Neural cell (in vitro differentiated cells): ENCODE measurements at regions not wholly inside any gene's neighbourhood (a gene's known extent, or its start where the extent isn't known, plus 50 kb on each side); places are given as distances from the start of the nearest gene placed in this dataset.
"Not testable (repeated sequence)": the region's sequence is repeated elsewhere in the genome, so short reads cannot be mapped to it uniquely, and the experiment has no call there.

Source experiments
- EZH2 ChIP-seq: fragments of 200-600, 300-800 bp; shearing (Covaris generic), sonication (generic); IDR thresholded peaks from 2 replicates; pipeline ENCODE4 v1.6.1; 2014; ENCODE audit warnings: antibody characterized with exemption, low read length, borderline replicate concordance, mild to moderate bottlenecking; ENCODE audit not compliant: insufficient read depth, poor library complexity, severe bottlenecking
- POLR2AphosphoS5 ChIP-seq: IDR thresholded peaks from 2 replicates; pipeline ENCODE4 v1.6.1; 2012
- SMC3 ChIP-seq: fragments of 450-650 bp; conservative IDR thresholded peaks from 2 replicates; pipeline ENCODE4 v1.6.1; 2014; ENCODE audit warnings: antibody characterized with exemption, mild to moderate bottlenecking, moderate library complexity; ENCODE audit not compliant: poor library complexity
- TF ChIP-seq, protein P1 (sequence below): fragments of 450-650 bp; IDR thresholded peaks from 2 replicates; pipeline ENCODE4 v1.5.1; 2014; ENCODE audit warnings: antibody characterized with exemption, mild to moderate bottlenecking, moderate library complexity; ENCODE audit not compliant: poor library complexity, severe bottlenecking

DNA sequence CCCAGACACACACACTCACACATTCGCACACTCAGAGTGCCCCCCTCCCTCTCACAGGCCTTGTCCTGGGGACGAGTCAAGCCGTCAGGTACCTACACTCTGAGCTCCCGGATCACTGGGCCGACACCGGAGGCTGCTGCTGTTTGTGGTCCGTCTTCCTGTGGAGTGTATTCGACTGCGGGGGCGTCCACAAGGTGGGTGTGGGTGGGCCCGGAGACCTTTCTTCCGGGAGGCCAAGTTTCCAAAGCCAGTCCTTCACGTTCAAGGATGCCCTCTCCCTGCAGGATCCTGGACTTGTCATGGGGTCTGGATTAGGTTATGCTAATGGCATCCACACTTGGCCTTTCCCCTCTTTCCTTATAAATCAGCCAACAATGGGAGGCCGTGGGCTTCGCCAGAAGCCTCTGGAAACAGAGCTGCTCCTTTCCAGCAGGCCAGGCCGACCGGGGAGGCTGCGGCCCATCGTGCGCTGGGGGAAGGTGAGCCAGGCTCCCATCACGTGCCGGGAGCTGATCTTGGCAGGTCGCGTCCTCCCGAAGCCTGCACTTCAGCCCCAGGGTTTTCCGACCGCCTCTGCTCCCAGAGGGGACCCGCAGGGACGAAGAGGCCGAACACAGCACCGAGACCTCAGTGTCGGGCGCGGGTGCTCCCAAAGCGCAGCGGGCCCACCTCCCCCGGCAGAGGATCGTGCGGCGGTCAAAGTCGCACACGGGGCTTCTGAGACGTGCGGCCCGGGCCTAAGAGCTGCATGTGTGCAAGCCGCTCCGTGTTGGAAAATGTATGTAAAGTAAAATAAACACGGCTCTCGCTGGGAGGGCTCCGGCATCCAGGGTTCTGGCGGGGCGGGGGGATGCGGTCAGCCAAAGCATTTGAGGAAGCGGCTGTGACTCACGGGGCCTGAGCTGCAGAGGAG is 196.5 kb upstream of the ZNF469 start:
- TF ChIP-seq EZH2, SMC3, POLR2AphosphoS5: not testable (repeated sequence)
- TF ChIP-seq, protein P1, sequence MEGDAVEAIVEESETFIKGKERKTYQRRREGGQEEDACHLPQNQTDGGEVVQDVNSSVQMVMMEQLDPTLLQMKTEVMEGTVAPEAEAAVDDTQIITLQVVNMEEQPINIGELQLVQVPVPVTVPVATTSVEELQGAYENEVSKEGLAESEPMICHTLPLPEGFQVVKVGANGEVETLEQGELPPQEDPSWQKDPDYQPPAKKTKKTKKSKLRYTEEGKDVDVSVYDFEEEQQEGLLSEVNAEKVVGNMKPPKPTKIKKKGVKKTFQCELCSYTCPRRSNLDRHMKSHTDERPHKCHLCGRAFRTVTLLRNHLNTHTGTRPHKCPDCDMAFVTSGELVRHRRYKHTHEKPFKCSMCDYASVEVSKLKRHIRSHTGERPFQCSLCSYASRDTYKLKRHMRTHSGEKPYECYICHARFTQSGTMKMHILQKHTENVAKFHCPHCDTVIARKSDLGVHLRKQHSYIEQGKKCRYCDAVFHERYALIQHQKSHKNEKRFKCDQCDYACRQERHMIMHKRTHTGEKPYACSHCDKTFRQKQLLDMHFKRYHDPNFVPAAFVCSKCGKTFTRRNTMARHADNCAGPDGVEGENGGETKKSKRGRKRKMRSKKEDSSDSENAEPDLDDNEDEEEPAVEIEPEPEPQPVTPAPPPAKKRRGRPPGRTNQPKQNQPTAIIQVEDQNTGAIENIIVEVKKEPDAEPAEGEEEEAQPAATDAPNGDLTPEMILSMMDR, result not testable (repeated sequence)
